K562 (cell line): ENCODE measurements at regions not wholly inside any gene's neighbourhood (a gene's known extent, or its start where the extent isn't known, plus 50 kb on each side); places are given as distances from the start of the nearest gene placed in this dataset.

Experiments used
- CHD2 ChIP-seq: IDR thresholded peaks from 2 replicates; pipeline ENCODE4 v1.6.1; 2011; ENCODE audit warnings: low read depth, low read length
- MAX ChIP-seq: sonication (generic); formaldehyde crosslinking; IDR thresholded peaks from 2 replicates; pipeline ENCODE4 v1.9.0; 2022; ENCODE audit warnings: mild to moderate bottlenecking, missing genetic modification reagents
- POLR2A ChIP-seq: fragments of 450-650 bp; conservative IDR thresholded peaks from 2 replicates; pipeline ENCODE4 v1.6.1; 2016
- POLR2AphosphoS5 ChIP-seq: IDR thresholded peaks from 2 replicates; pipeline ENCODE4 v1.6.1; 2011; ENCODE audit warnings: mild to moderate bottlenecking, low read depth, low read length, moderate library complexity; ENCODE audit not compliant: control insufficient read depth, insufficient read depth
- SIX5 ChIP-seq, 2 experiments: IDR thresholded peaks; 2 replicates each; pipeline ENCODE4 v1.6.1; 2011; ENCODE audit warnings: low read length in 2 of 2, borderline replicate concordance in 1 of 2, low read depth in 1 of 2, mild to moderate bottlenecking in 1 of 2, moderate library complexity in 1 of 2; ENCODE audit not compliant: insufficient read depth in 1 of 2
- TRIM24 ChIP-seq, 2 experiments: fragments of 450-650 bp; IDR thresholded peaks; 2 replicates each; pipeline ENCODE4 v1.6.1; 2016
- XRCC5 ChIP-seq: fragments of 200-400 bp; formaldehyde crosslinking; IDR thresholded peaks from 2 replicates; pipeline ENCODE4 v1.6.1; 2017; ENCODE audit warnings: low read depth, mild to moderate bottlenecking, low read length
- YY1 ChIP-seq, 3 experiments: IDR thresholded peaks; 2 replicates each; pipeline ENCODE4 v1.6.1; 2011; ENCODE audit warnings: low read length in 2 of 3, mild to moderate bottlenecking in 2 of 3, moderate library complexity in 2 of 3, borderline replicate concordance in 1 of 3, control low read depth in 1 of 3, low read depth in 1 of 3; ENCODE audit not compliant: insufficient read depth in 3 of 3, insufficient replicate concordance in 2 of 3, control insufficient read depth in 1 of 3, insufficient read length in 1 of 3; ENCODE audit errors: extremely low read depth in 1 of 3
- ZNF24 ChIP-seq: fragments of 450-650 bp; IDR thresholded peaks from 2 replicates; pipeline ENCODE4 v1.6.1; 2016
- ZNF253 ChIP-seq: fragments of 250-450 bp; sonication (Bioruptor Pico); conservative IDR thresholded peaks from 2 replicates; pipeline ENCODE4 v1.6.1; 2021; ENCODE audit warnings: mild to moderate bottlenecking
- ZNF311 ChIP-seq: fragments of 250-450 bp; sonication (Bioruptor Pico); IDR thresholded peaks from 2 replicates; pipeline ENCODE4 v1.4.0; 2020; ENCODE audit warnings: mild to moderate bottlenecking, moderate library complexity
- ZNF354B ChIP-seq: fragments of 250-450 bp; sonication (Bioruptor Pico); IDR thresholded peaks from 2 replicates; pipeline ENCODE4 v1.4.0; 2020

- no peak for TF ChIP-seq MAX (CRISPR knock-in tag)
- no peak for TF ChIP-seq POLR2A
- no peak for TF ChIP-seq ZNF354B (CRISPR knock-in tag)
- no peak for TF ChIP-seq CHD2
- no peak for TF ChIP-seq ZNF311 (CRISPR knock-in tag)
- no peak for TF ChIP-seq YY1 (IDR thresholded peaks at IDR 0.05; ENCODE audit: borderline replicate concordance in 1 of 3, control insufficient read depth in 1 of 3, extremely low read depth in 1 of 3, insufficient read depth in 3 of 3, insufficient read length in 1 of 3, insufficient replicate concordance in 2 of 3, low read depth in 1 of 3, low read length in 2 of 3)
- TF ChIP-seq ZNF253: no peak
- no peak for TF ChIP-seq ZNF24
- TF ChIP-seq SIX5 (IDR thresholded peaks at IDR 0.05; ENCODE audit: borderline replicate concordance in 1 of 2, insufficient read depth in 1 of 2, low read depth in 1 of 2, low read length in 2 of 2): no peak
- TF ChIP-seq POLR2AphosphoS5: no peak
- TF ChIP-seq TRIM24 (IDR thresholded peaks at IDR 0.05): no peak
- no peak for TF ChIP-seq XRCC5
Measured at GRCh38 chr12:90061809-90062208, 353.2 kb upstream of the ATP2B1 start.
